ENCODE measurements at regions not wholly inside any gene's neighbourhood (a gene's known extent, or its start where the extent isn't known, plus 50 kb on each side); places are given as distances from the start of the nearest gene placed in this dataset.

DNA sequence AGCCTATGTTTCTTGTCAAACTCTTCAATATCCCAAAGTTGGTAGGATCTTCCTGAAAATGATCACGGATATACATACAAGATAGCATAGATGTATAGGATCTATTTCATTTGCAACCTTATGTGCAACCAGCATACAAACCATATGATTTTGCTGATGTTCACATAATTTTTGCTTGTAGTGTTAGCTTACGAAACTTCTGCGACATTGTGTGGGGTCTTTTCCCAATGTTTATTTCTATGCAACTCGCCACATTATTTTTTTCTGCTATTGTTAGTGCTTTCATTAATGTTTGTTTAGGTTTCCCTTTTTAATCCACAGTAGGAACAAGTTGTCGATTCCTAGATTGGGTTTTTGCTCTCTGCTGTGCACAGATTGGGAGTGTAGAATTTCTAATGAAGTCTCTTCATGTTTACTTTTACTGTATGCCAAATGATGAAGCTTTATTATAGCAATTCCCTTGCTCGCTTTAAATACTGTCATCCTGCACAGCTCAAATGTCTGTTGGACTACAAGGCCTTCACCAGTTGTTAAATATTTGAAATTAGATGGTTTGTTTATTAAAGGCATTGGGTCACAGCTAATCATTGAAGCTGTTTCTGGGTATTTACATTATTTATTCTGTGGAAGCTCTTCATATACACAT lies 257.6 kb upstream of the PCDH7 start:
- Histone ChIP-seq H2AFZ (ENCODE audit: low read length, unreplicated experiment) (no peak overlapping the region), H3K27ac (ENCODE audit: low read depth, low read length) (no peak overlapping the region), H3K36me3 (ENCODE audit: insufficient read depth, low read length) (no peaks in the 10 kb centered on the region), H3K27me3 (ENCODE audit: insufficient read depth, low read length) (no peaks in the 10 kb centered on the region), H3K4me1 (ENCODE audit: control insufficient read depth, insufficient read depth, low read length, unreplicated experiment) (no peaks in the 10 kb centered on the region), H3K4me3 (ENCODE audit: low read depth, low read length) (no peak overlapping the region), H3K79me2 (ENCODE audit: control insufficient read depth, insufficient read depth, low read length, unreplicated experiment) (no peaks in the 10 kb centered on the region)

DNA sequence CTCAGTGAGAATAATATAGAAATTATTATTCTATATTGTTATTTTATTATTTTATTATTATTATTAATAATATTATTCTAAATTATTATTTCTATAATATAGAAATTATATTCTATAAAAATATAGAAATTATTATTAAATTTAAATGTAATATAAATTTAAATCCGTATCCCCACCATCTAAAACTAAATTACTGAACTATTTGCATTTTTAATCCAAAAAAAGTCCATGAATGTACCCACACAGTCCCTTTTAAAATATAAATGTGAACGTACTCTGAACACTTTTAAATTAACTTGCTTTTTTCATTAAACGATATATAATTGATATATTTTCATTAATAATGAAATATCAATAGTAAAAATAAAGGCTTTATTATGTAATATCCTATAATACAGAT lies 248.3 kb upstream of the PCDH7 start:
- H2AFZ ChIP-seq (ENCODE audit: low read length, unreplicated experiment), result no peak overlapping the region
- no peaks in the 10 kb centered on the region for H3K79me2 ChIP-seq (ENCODE audit: control insufficient read depth, insufficient read depth, low read length, unreplicated experiment)
- H3K27ac ChIP-seq (ENCODE audit: low read depth, low read length), result no peak overlapping the region
- peaks cover 7% of the 10 kb centered on the region for H3K4me1 ChIP-seq (ENCODE audit: control insufficient read depth, insufficient read depth, low read length, unreplicated experiment)
- no peaks in the 10 kb centered on the region for H3K36me3 ChIP-seq (ENCODE audit: insufficient read depth, low read length)
- no peak overlapping the region for H3K4me3 ChIP-seq (ENCODE audit: low read depth, low read length)
- no peaks in the 10 kb centered on the region for H3K27me3 ChIP-seq (ENCODE audit: insufficient read depth, low read length)

DNA sequence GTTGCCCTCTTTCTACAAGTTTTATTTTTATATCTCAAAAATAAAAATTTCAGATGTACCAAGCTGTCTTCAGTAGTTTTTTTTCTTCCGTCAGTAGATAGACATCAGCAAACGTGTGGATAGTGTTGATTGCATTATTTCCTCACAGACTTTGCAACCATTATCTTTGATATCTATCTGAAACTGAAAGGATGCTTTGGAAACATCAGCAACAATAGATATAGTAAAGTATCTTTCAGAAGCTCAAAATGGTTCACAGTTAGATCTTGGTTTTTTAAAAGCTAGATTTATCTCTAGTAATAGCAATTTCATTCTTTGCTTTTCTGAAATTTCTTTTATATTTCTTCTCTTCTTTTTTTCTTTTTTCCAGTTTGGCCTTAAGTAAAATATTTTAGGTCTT lies 246.9 kb upstream of the PCDH7 start:
- no peaks in the 10 kb centered on the region for H3K27me3 ChIP-seq (ENCODE audit: insufficient read depth, low read length)
- H3K4me1 ChIP-seq (ENCODE audit: control insufficient read depth, insufficient read depth, low read length, unreplicated experiment), result peaks cover 7% of the 10 kb centered on the region
- no peak overlapping the region; the same call in 1 of the 2 replicates for H3K4me3 ChIP-seq (ENCODE audit: low read depth, low read length)
- H3K79me2 ChIP-seq (ENCODE audit: control insufficient read depth, insufficient read depth, low read length, unreplicated experiment), result no peaks in the 10 kb centered on the region
- no peak overlapping the region for H3K27ac ChIP-seq (ENCODE audit: low read depth, low read length)
- H2AFZ ChIP-seq (ENCODE audit: low read length, unreplicated experiment), result no peak overlapping the region
- no peaks in the 10 kb centered on the region for H3K36me3 ChIP-seq (ENCODE audit: insufficient read depth, low read length)

DNA sequence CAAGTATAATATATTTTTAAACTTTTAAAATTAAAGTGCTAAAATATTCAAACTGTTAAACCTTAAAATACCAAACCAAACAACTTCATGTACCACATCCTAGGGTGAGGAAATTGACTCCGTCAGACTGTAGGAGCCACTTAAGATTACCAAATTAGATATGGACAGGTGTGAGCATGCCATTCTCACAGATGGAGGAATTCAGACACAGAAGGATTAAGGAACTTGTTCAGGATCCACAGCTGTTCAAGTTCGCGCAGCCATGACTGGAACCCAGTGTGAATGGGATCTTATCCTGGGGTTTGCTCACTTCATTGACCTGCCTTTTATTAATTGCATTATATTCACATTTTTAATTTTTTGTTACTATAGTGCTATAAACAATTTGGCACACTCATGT lies 224.9 kb upstream of the PCDH7 start:
- Histone ChIP-seq H3K36me3 (ENCODE audit: insufficient read depth, low read length) (no peaks in the 10 kb centered on the region), H2AFZ (ENCODE audit: low read length, unreplicated experiment) (no peak overlapping the region), H3K27ac (ENCODE audit: low read depth, low read length) (no peak overlapping the region), H3K4me1 (ENCODE audit: control insufficient read depth, insufficient read depth, low read length, unreplicated experiment) (no peaks in the 10 kb centered on the region), H3K4me3 (ENCODE audit: low read depth, low read length) (no peak overlapping the region), H3K27me3 (ENCODE audit: insufficient read depth, low read length) (no peaks in the 10 kb centered on the region), H3K79me2 (ENCODE audit: control insufficient read depth, insufficient read depth, low read length, unreplicated experiment) (no peaks in the 10 kb centered on the region)

DNA sequence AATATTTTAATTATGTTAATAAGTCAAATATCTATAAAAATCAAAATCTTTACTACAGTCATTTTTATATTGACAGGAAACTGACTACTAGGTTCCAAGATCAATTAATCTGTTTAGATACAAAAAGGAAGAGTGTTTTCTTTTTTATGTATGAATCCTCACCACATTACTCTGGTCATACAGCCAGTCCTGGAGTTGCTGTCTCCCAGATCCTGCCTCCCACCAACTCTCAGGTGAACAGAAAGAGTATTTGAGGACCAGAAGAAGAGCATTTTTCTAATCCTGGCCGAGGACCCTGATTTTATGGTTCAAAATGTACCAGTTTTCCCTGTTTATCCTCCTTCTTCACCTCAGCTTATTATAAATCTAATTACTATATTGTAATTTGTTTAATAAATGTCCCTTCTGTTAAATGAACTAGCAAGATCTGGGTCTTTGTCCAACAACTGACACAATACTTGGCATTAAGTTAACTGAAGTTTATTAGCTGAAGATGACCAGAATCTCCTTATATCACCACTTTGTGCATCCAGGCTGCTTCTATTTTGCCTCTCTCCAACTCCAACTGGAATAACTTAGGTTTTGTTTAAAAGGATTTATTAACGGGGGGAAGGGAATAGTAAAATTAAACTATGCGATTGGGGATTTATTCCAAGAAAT lies 224.4 kb upstream of the PCDH7 start:
- Histone ChIP-seq H3K27me3 (ENCODE audit: insufficient read depth, low read length) (no peaks in the 10 kb centered on the region), H3K4me1 (ENCODE audit: control insufficient read depth, insufficient read depth, low read length, unreplicated experiment) (no peaks in the 10 kb centered on the region), H3K79me2 (ENCODE audit: control insufficient read depth, insufficient read depth, low read length, unreplicated experiment) (no peaks in the 10 kb centered on the region), H3K27ac (ENCODE audit: low read depth, low read length) (no peak overlapping the region), H3K36me3 (ENCODE audit: insufficient read depth, low read length) (no peaks in the 10 kb centered on the region), H2AFZ (ENCODE audit: low read length, unreplicated experiment) (no peak overlapping the region), H3K4me3 (ENCODE audit: low read depth, low read length) (no peak overlapping the region)

DNA sequence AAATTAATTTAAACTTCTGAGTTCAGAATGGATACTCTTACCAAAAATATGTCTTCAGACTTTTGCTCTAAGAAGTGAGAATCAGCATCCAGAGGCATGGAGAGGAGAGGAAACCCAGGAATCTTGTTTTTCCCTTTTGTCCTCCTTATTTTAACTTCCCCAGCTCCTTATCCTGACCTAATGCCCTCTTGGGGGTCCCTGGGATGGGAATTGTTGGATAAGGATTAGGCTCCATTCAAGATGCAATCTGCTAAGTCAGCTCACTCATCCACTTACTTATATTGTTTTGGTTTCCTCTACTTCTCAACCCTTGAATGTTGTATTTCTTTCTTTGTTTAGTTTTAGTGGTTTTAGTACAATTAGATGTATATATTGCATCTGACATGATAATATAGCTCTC lies 208.4 kb upstream of the PCDH7 start:
- H2AFZ ChIP-seq (ENCODE audit: low read length, unreplicated experiment), result no peak overlapping the region
- H3K4me3 ChIP-seq (ENCODE audit: low read depth, low read length), result no peak overlapping the region
- H3K79me2 ChIP-seq (ENCODE audit: control insufficient read depth, insufficient read depth, low read length, unreplicated experiment), result no peaks in the 10 kb centered on the region
- no peak overlapping the region for H3K27ac ChIP-seq (ENCODE audit: low read depth, low read length)
- no peaks in the 10 kb centered on the region for H3K36me3 ChIP-seq (ENCODE audit: insufficient read depth, low read length)
- no peaks in the 10 kb centered on the region for H3K27me3 ChIP-seq (ENCODE audit: insufficient read depth, low read length)
- H3K4me1 ChIP-seq (ENCODE audit: control insufficient read depth, insufficient read depth, low read length, unreplicated experiment), result no peaks in the 10 kb centered on the region

DNA sequence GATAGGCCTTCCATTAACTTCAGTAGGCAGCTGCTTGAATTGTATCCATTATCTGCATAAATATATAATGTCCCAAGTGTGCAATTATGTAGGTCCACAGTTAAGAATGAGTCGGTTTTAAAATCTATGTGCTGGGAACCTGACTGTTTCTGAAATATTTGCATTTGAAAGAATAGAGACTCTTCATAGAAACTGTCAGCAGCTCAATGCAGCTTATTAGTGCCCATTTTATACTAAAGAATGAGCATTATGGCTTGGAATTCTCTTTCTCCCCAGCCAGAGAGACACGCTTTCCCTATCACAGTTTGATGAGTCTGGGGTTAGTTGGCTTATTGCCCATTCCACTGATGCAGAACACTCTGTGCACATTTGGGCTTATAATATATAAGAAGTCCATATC lies 202.0 kb upstream of the PCDH7 start:
- Histone ChIP-seq H2AFZ (ENCODE audit: low read length, unreplicated experiment) (no peak overlapping the region), H3K27ac (ENCODE audit: low read depth, low read length) (no peak overlapping the region), H3K79me2 (ENCODE audit: control insufficient read depth, insufficient read depth, low read length, unreplicated experiment) (no peaks in the 10 kb centered on the region), H3K4me3 (ENCODE audit: low read depth, low read length) (no peak overlapping the region), H3K36me3 (ENCODE audit: insufficient read depth, low read length) (no peaks in the 10 kb centered on the region), H3K27me3 (ENCODE audit: insufficient read depth, low read length) (no peaks in the 10 kb centered on the region), H3K4me1 (ENCODE audit: control insufficient read depth, insufficient read depth, low read length, unreplicated experiment) (no peaks in the 10 kb centered on the region)

DNA sequence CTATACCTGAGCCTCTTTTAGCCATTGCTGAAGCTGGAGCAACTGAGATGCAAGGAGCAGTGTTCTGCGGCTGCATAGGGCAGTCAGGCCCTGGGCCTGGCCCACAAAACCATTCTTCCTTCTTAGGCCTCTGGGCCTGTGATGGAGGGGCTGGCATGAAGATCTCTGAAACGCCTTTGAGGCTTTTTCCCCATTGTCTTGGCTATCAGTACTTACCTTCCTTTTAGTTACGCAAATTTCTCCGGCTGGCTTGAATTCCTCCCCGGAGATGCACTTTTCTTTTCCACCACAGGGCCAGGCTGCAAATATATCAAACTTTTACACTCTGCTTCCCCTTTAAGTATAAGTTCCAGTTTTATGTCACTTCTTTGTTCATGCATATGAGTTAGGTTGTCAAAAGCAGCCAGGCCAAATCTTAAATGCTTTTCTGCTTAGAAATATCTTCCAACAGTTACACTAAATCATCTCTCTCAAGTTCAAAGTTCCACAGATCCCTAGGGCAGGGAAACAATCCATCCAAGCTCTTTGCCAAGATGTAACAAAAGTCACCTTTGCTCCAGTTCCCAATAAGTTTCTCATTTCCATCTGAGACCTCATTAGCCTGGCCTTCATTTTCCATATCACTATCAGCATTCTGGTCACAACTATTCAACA lies 194.4 kb upstream of the PCDH7 start:
- H3K79me2 ChIP-seq (ENCODE audit: control insufficient read depth, insufficient read depth, low read length, unreplicated experiment), result no peaks in the 10 kb centered on the region
- no peak overlapping the region for H2AFZ ChIP-seq (ENCODE audit: low read length, unreplicated experiment)
- H3K4me3 ChIP-seq (ENCODE audit: low read depth, low read length), result no peak overlapping the region
- H3K36me3 ChIP-seq (ENCODE audit: insufficient read depth, low read length), result no peaks in the 10 kb centered on the region
- H3K4me1 ChIP-seq (ENCODE audit: control insufficient read depth, insufficient read depth, low read length, unreplicated experiment), result no peaks in the 10 kb centered on the region
- no peak overlapping the region for H3K27ac ChIP-seq (ENCODE audit: low read depth, low read length)
- no peaks in the 10 kb centered on the region for H3K27me3 ChIP-seq (ENCODE audit: insufficient read depth, low read length)

DNA sequence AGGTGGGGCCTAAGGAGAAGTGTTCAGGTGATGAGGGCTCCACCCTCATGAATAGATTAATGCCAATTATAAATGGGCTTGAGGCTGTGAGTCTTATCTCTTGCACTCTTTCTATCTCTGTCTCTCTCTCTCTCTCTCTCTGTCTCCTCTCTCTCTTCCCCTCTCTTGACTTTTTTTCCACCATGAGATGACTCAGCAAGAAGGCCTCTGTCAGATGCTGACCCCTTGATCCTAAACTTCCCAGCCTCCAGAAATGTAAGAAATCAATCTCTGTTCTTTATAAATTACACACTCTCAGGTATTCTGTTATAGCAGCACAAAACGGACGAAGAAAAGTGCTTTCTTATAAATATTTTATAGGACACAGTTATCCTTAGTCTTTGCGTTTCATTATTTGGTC lies 184.9 kb upstream of the PCDH7 start:
- Histone ChIP-seq H3K79me2 (ENCODE audit: control insufficient read depth, insufficient read depth, low read length, unreplicated experiment) (no peaks in the 10 kb centered on the region), H3K4me1 (ENCODE audit: control insufficient read depth, insufficient read depth, low read length, unreplicated experiment) (peaks cover 5% of the 10 kb centered on the region), H3K4me3 (ENCODE audit: low read depth, low read length) (no peak overlapping the region), H3K36me3 (ENCODE audit: insufficient read depth, low read length) (no peaks in the 10 kb centered on the region), H2AFZ (ENCODE audit: low read length, unreplicated experiment) (no peak overlapping the region), H3K27me3 (ENCODE audit: insufficient read depth, low read length) (no peaks in the 10 kb centered on the region), H3K27ac (ENCODE audit: low read depth, low read length) (no peak overlapping the region)

DNA sequence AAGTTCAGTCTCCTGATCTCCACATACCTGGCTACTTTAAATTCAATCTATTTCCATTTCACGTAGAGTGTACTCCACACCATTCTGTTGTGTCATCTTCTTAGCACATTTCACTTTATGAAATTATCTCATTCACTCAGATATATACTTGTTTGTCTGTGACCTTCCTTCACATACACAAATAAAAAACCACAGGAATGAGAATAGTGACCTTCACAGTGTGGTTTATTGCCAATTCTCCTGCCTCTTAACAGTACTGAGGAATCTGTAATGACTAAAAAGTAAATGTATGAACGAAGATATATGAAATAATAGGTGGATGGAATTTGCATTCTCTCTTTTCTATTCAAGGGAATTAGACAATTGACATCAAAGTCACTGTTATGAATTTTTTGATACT lies 183.9 kb upstream of the PCDH7 start:
- peaks cover 5% of the 10 kb centered on the region for H3K4me1 ChIP-seq (ENCODE audit: control insufficient read depth, insufficient read depth, low read length, unreplicated experiment)
- no peak overlapping the region for H3K4me3 ChIP-seq (ENCODE audit: low read depth, low read length)
- H3K79me2 ChIP-seq (ENCODE audit: control insufficient read depth, insufficient read depth, low read length, unreplicated experiment), result no peaks in the 10 kb centered on the region
- H3K27ac ChIP-seq (ENCODE audit: low read depth, low read length), result no peak overlapping the region
- no peaks in the 10 kb centered on the region for H3K27me3 ChIP-seq (ENCODE audit: insufficient read depth, low read length)
- no peak overlapping the region for H2AFZ ChIP-seq (ENCODE audit: low read length, unreplicated experiment)
- H3K36me3 ChIP-seq (ENCODE audit: insufficient read depth, low read length), result no peaks in the 10 kb centered on the region

DNA sequence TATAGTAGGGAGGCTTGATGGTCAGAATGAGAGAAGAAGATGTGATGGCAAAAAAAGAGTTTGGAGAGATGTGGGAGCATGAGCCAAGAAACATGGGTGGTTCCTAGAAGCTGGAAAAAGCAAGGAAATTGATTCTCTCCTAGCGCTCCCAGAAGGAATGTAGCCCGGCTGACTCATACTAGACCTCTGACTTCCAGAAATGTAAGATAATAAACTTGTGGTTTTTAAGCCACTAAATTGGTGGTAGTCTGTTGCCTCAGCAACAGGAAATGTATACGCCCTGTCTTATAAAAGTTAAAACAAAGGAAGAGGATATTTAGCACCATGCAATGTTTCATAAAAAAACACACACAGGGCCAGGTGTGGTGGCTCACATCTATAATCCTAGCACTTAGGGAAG lies 182.7 kb upstream of the PCDH7 start:
- Histone ChIP-seq H2AFZ (ENCODE audit: low read length, unreplicated experiment) (no peak overlapping the region), H3K79me2 (ENCODE audit: control insufficient read depth, insufficient read depth, low read length, unreplicated experiment) (no peaks in the 10 kb centered on the region), H3K4me1 (ENCODE audit: control insufficient read depth, insufficient read depth, low read length, unreplicated experiment) (peaks cover 5% of the 10 kb centered on the region), H3K27me3 (ENCODE audit: insufficient read depth, low read length) (no peaks in the 10 kb centered on the region), H3K36me3 (ENCODE audit: insufficient read depth, low read length) (no peaks in the 10 kb centered on the region), H3K27ac (ENCODE audit: low read depth, low read length) (no peak overlapping the region), H3K4me3 (ENCODE audit: low read depth, low read length) (no peak overlapping the region)
